Nephron (organoid): ENCODE measurements at regions not wholly inside any gene's neighbourhood (a gene's known extent, or its start where the extent isn't known, plus 50 kb on each side); places are given as distances from the start of the nearest gene placed in this dataset.

Experiments
- H3K27ac Mint-ChIP-seq, 3 experiments: 2 replicates each; pipeline ENCODE4 v1.8.0; 2020; ENCODE audit warnings: mixed read lengths in 3 of 3, mild to moderate bottlenecking in 2 of 3, moderate library complexity in 1 of 3
- H3K27me3 Mint-ChIP-seq: 2 replicates; pipeline ENCODE4 v1.8.0; 2021; ENCODE audit warnings: low read depth, mild to moderate bottlenecking, moderate library complexity, mixed read lengths
- H3K36me3 Mint-ChIP-seq: 2 replicates; pipeline ENCODE4 v1.8.0; 2020; ENCODE audit warnings: low read depth, mixed read lengths
- H3K4me1 Mint-ChIP-seq: 2 replicates; pipeline ENCODE4 v1.8.0; 2020; ENCODE audit warnings: mixed read lengths
- H3K4me3 Mint-ChIP-seq, 3 experiments: 2 replicates each; pipeline ENCODE4 v1.8.0; 2020; ENCODE audit warnings: mild to moderate bottlenecking in 3 of 3, mixed read lengths in 3 of 3, moderate library complexity in 2 of 3
- H3K9me3 Mint-ChIP-seq: 2 replicates; pipeline ENCODE4 v1.8.0; 2020; ENCODE audit warnings: mixed read lengths
- CTCF ChIP-seq, 3 experiments: fragments of 200-600 bp; sonication (generic); IDR thresholded peaks; one replicate each; pipeline ENCODE4 v1.5.0; 2021; ENCODE audit warnings: antibody characterized with exemption in 3 of 3; ENCODE audit not compliant: unreplicated experiment in 3 of 3

- no peaks in the 10 kb centered on the region for H3K36me3 Mint-ChIP-seq
- H3K27me3 Mint-ChIP-seq = no peaks in the 10 kb centered on the region
- H3K27ac Mint-ChIP-seq = no peak overlapping the region
- H3K9me3 Mint-ChIP-seq = no peaks in the 10 kb centered on the region
- no peak for TF ChIP-seq CTCF (IDR thresholded peaks at IDR 0.05; ENCODE audit: unreplicated experiment in 3 of 3)
- H3K4me3 Mint-ChIP-seq = no peak overlapping the region
- H3K4me1 Mint-ChIP-seq = no peaks in the 10 kb centered on the region
Observed at GRCh38 chrX:16368696-16369095, 201.4 kb downstream of the MAGEB17 start.

GRCh38 chrX:16376056-16376455 is 208.8 kb downstream of the MAGEB17 start:
- H3K4me1 Mint-ChIP-seq = no peaks in the 10 kb centered on the region
- no peaks in the 10 kb centered on the region for H3K27me3 Mint-ChIP-seq
- H3K27ac Mint-ChIP-seq = no peak overlapping the region
- TF ChIP-seq CTCF (IDR thresholded peaks at IDR 0.05; ENCODE audit: unreplicated experiment in 3 of 3) = no peak
- H3K9me3 Mint-ChIP-seq = peaks cover 9% of the 10 kb centered on the region
- H3K4me3 Mint-ChIP-seq = no peak overlapping the region
- H3K36me3 Mint-ChIP-seq = peaks cover 12% of the 10 kb centered on the region

DNA sequence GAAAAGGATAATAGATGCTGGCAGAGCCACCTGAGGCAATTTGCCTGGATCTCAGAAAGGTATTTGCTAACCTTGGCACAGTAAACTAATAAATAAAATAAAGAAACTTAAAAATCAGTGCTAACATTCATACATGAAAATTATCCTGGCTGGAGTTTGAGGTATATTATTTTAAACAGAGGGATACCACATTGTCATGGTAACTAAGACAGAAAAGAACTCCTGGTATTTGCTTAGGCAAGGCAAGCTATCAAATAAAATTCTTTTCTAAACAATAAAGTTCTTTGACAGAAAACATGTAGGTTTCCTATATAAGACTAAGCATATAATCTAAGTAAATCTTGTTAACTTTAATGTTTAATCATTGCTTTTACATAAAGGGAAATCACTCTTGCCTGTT is 218.8 kb downstream of the MAGEB17 start:
- Mint-ChIP-seq H3K4me1 (no peaks in the 10 kb centered on the region), H3K27ac (no peak overlapping the region), H3K4me3 (no peak overlapping the region), H3K9me3 (peaks cover 2% of the 10 kb centered on the region), H3K27me3 (no peaks in the 10 kb centered on the region), H3K36me3 (no peaks in the 10 kb centered on the region)
- TF ChIP-seq CTCF (IDR thresholded peaks at IDR 0.05; ENCODE audit: unreplicated experiment in 3 of 3) = no peak

DNA sequence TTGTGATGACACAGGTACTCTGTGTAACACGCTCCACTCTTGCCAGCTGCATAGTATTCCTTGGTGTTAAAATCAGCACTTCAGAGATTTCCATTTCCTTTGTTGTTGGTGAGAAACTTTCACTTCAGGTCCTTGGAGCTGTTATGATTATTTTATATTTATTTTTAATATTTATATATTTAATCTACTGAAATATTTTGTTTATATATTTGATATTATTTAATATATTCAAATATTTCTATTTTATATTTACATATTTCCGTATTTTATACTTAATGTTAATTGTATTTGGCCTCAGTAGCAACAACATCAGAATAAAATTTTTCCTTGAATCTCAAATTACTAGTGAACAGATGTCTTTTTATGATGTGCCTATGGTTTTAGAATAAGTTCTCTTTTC is 225.3 kb downstream of the MAGEB17 start:
- H3K9me3 Mint-ChIP-seq = peaks cover 2% of the 10 kb centered on the region
- H3K4me3 Mint-ChIP-seq = no peak overlapping the region
- H3K4me1 Mint-ChIP-seq = no peaks in the 10 kb centered on the region
- peaks cover 5% of the 10 kb centered on the region for H3K36me3 Mint-ChIP-seq
- H3K27me3 Mint-ChIP-seq = no peaks in the 10 kb centered on the region
- H3K27ac Mint-ChIP-seq = no peak overlapping the region
- no peak for TF ChIP-seq CTCF (IDR thresholded peaks at IDR 0.05; ENCODE audit: unreplicated experiment in 3 of 3)

GRCh38 chrX:16394290-16394689 is 227.0 kb downstream of the MAGEB17 start:
- no peaks in the 10 kb centered on the region for H3K27me3 Mint-ChIP-seq
- peaks cover 5% of the 10 kb centered on the region for H3K36me3 Mint-ChIP-seq
- TF ChIP-seq CTCF (IDR thresholded peaks at IDR 0.05; ENCODE audit: unreplicated experiment in 3 of 3) = no peak
- H3K9me3 Mint-ChIP-seq = peaks cover 2% of the 10 kb centered on the region
- no peak overlapping the region for H3K4me3 Mint-ChIP-seq
- no peaks in the 10 kb centered on the region for H3K4me1 Mint-ChIP-seq
- no peak overlapping the region for H3K27ac Mint-ChIP-seq

DNA sequence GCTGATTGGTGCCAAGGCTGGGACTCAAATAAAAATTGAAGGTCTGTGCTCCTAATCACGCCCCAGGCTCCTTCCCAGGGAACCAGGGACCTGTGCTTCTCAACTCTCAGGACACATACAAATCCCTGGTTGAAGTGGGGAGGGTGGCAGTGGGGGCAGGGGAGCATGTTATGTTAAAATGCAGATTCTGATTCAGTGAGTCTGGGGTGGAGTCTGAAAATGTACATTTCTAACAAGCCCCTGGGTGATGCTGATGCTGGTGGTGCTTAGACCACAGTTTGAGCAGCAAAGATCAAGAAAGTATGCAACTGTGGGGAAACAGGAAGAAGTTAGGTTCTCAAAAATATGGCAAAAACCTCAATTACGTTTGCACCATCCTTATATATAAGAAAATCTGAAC is 236.5 kb downstream of the MAGEB17 start:
- Mint-ChIP-seq H3K4me1 (no peaks in the 10 kb centered on the region), H3K4me3 (no peak overlapping the region), H3K9me3 (no peaks in the 10 kb centered on the region), H3K36me3 (no peaks in the 10 kb centered on the region), H3K27me3 (no peaks in the 10 kb centered on the region), H3K27ac (no peak overlapping the region)
- TF ChIP-seq CTCF (IDR thresholded peaks at IDR 0.05; ENCODE audit: unreplicated experiment in 3 of 3) = no peak
